Ishikawa (cell line): ENCODE measurements at regions not wholly inside any gene's neighbourhood (a gene's known extent, or its start where the extent isn't known, plus 50 kb on each side); places are given as distances from the start of the nearest gene placed in this dataset.

Experiments
- CEBPB ChIP-seq: IDR thresholded peaks from 2 replicates; pipeline ENCODE4 v1.6.1; 2012
- CREB1 ChIP-seq: IDR thresholded peaks from 2 replicates; pipeline ENCODE4 v1.6.1; 2012; ENCODE audit warnings: low read depth
- EGR1 ChIP-seq: IDR thresholded peaks from 2 replicates; pipeline ENCODE4 v1.6.1; 2012
- EP300 ChIP-seq: IDR thresholded peaks from 2 replicates; pipeline ENCODE4 v1.6.1; 2012; ENCODE audit warnings: borderline replicate concordance
- FOXM1 ChIP-seq: IDR thresholded peaks from 2 replicates; pipeline ENCODE4 v1.6.1; 2012; ENCODE audit warnings: low read depth, borderline replicate concordance
- MAX ChIP-seq: IDR thresholded peaks from 2 replicates; pipeline ENCODE4 v1.6.1; 2012
- NFIC ChIP-seq: IDR thresholded peaks from 2 replicates; pipeline ENCODE4 v1.6.1; 2012
- RAD21 ChIP-seq: IDR thresholded peaks from 2 replicates; pipeline ENCODE4 v1.6.1; 2012; ENCODE audit warnings: low read depth
- REST ChIP-seq: IDR thresholded peaks from 2 replicates; pipeline ENCODE4 v1.6.1; 2012; ENCODE audit warnings: low read depth, mild to moderate bottlenecking
- TAF1 ChIP-seq: IDR thresholded peaks from 2 replicates; pipeline ENCODE4 v1.6.1; 2012; ENCODE audit warnings: low read depth, mild to moderate bottlenecking
- TCF12 ChIP-seq: IDR thresholded peaks from 2 replicates; pipeline ENCODE4 v1.6.1; 2012; ENCODE audit warnings: low read depth
- TEAD4 ChIP-seq: IDR thresholded peaks from 2 replicates; pipeline ENCODE4 v1.6.1; 2012
- USF1 ChIP-seq: IDR thresholded peaks from 2 replicates; pipeline ENCODE4 v1.6.1; 2012
- YY1 ChIP-seq: IDR thresholded peaks from 2 replicates; pipeline ENCODE4 v1.6.1; 2012; ENCODE audit warnings: low read depth
- ZBTB7A ChIP-seq: IDR thresholded peaks from 2 replicates; pipeline ENCODE4 v1.6.1; 2012; ENCODE audit warnings: low read depth

- TF ChIP-seq YY1 (no peak), TEAD4 (no peak), NFIC (no peak), TAF1 (no peak), USF1 (no peak)
These were observed 245.3 kb upstream of the ZPLD1 start for GRCh38 chr3:102189541-102189940.

GRCh38 chr3:102189956-102190723 lies 244.7 kb upstream of the ZPLD1 start:
- TF ChIP-seq EGR1 (no peak), REST (no peak), TCF12 (no peak), TEAD4 (no peak), CEBPB (no peak), CREB1 (no peak), RAD21 (no peak), YY1 (no peak), EP300 (no peak), USF1 (no peak), TAF1 (no peak), ZBTB7A (no peak)

GRCh38 chr3:102192575-102192974 lies 242.2 kb upstream of the ZPLD1 start:
- no peak for TF ChIP-seq NFIC
- TF ChIP-seq MAX: no peak
- no peak for TF ChIP-seq TCF12
- TF ChIP-seq USF1: no peak
- TF ChIP-seq TAF1: no peak
- TF ChIP-seq TEAD4: no peak
- no peak for TF ChIP-seq YY1
- TF ChIP-seq EP300: no peak
- no peak for TF ChIP-seq ZBTB7A
- TF ChIP-seq EGR1: no peak
- TF ChIP-seq REST: no peak
- no peak for TF ChIP-seq CEBPB
- TF ChIP-seq FOXM1: no peak

GRCh38 chr3:102193255-102193654 lies 241.6 kb upstream of the ZPLD1 start:
- TF ChIP-seq RAD21 (no peak), EGR1 (no peak), USF1 (no peak), TEAD4 (no peak), CREB1 (no peak), NFIC (no peak), REST (no peak), TCF12 (no peak), CEBPB (no peak)
